AG04450 (cell line): ENCODE measurements at regions not wholly inside any gene's neighbourhood (a gene's known extent, or its start where the extent isn't known, plus 50 kb on each side); places are given as distances from the start of the nearest gene placed in this dataset.

Experiments
- CTCF ChIA-PET: fragments of 300-600, 350-600 bp; formaldehyde crosslinking; extraction: SDS; loops from one replicate; lab custom pipeline; 2022; ENCODE audit warnings: antibody characterized with exemption, inconsistent platforms; lab: Charles Lee
- POLR2A ChIA-PET: fragments of 350-600 bp; formaldehyde crosslinking; extraction: SDS; loops from one replicate; lab custom pipeline; 2021; ENCODE audit warnings: antibody characterized with exemption, inconsistent platforms; lab: Yijun Ruan, JAX
- DNase-seq: peaks from one replicate; pipeline ENCODE4 v3.0.0-alpha.2; 2011; ENCODE audit warnings: low read depth, low spot score
- H3K27ac ChIP-seq: one replicate; pipeline ENCODE4 v1.5.1; 2012; ENCODE audit warnings: low read depth, low read length, control low read depth
- H3K27me3 ChIP-seq: one replicate; pipeline ENCODE4 v1.6.0; 2012; ENCODE audit warnings: low read length; ENCODE audit not compliant: control insufficient read depth, insufficient read depth
- H3K4me3 ChIP-seq: 2 replicates; pipeline ENCODE4 v1.5.1; 2011; ENCODE audit warnings: mild to moderate bottlenecking, low read depth, low read length, control low read depth
- H3K9me3 ChIP-seq: 2 replicates; pipeline ENCODE4 v1.5.1; 2012; ENCODE audit warnings: low read length; ENCODE audit not compliant: control insufficient read depth, insufficient read depth
- CTCF ChIP-seq: IDR thresholded peaks from 2 replicates; pipeline ENCODE4 v1.5.1; 2011; ENCODE audit warnings: low read depth, low read length, control low read depth, inconsistent platforms

DNA sequence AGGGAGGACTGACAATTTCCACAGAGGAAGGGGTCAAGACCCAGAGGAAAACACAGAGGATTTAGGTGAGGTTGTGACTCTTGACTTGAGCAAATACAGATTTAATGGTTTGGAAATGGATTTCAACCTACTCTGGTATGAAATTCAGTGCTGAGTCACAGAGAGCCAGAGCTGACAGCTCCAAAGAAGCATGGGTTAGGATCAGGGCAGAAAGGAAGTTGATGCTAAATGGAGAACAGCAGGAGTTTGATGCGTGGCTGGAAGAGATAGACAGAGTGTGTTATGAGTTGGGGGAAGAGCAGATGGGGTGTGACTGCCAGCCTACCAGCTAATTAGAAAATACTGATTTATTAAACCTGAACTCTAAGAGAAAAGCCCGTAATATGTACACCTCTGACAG, 272.6 kb downstream of the FOXG1 start:
- Histone ChIP-seq H3K27me3 (no peaks in the 10 kb centered on the region), H3K4me3 (no peak overlapping the region), H3K9me3 (no peaks in the 10 kb centered on the region), H3K27ac (no peak overlapping the region)
- TF ChIP-seq CTCF: no peak
- CTCF ChIA-PET: interaction anchor here (2.7 kb wide), 1 partner anchor 22 kb away, joined by 8 read pairs; no protein-coding TSS in a partner anchor
- DNase-seq: no peak
- POLR2A ChIA-PET: no interaction called here

DNA sequence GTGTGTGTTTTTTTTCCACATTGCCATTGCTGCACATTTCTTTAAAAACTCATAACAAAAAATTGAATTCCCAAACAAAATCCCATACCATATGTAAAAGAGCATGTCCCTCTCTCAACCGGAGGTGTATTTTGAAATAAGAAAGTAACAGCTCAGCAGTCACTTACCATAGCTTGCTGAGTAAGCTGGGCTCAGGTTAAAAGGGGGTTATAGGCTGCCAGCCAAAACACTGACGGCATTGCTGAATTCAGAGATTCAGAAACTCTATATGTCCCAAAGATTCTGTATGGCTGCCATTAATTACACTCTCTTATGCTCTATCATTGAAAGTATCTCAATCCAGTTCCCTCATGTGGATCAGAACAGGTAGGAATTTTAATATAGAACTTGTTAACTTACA, 276.0 kb downstream of the FOXG1 start:
- no peak for TF ChIP-seq CTCF
- H3K27me3 ChIP-seq: no peaks in the 10 kb centered on the region
- no peak overlapping the region for H3K27ac ChIP-seq
- H3K9me3 ChIP-seq: no peaks in the 10 kb centered on the region
- ChIA-PET CTCF (no interaction called here), POLR2A (no interaction called here)
- H3K4me3 ChIP-seq: no peak overlapping the region
- DNase-seq: no peak

- H3K27me3 ChIP-seq: no peaks in the 10 kb centered on the region
- no peak for TF ChIP-seq CTCF
- no peak overlapping the region for H3K27ac ChIP-seq
- DNase-seq: no peak
- H3K9me3 ChIP-seq: no peaks in the 10 kb centered on the region
- ChIA-PET POLR2A (no interaction called here), CTCF (no interaction called here)
- no peak overlapping the region for H3K4me3 ChIP-seq
These were observed 277.1 kb downstream of the FOXG1 start for GRCh38 chr14:29043737-29044136.

DNA sequence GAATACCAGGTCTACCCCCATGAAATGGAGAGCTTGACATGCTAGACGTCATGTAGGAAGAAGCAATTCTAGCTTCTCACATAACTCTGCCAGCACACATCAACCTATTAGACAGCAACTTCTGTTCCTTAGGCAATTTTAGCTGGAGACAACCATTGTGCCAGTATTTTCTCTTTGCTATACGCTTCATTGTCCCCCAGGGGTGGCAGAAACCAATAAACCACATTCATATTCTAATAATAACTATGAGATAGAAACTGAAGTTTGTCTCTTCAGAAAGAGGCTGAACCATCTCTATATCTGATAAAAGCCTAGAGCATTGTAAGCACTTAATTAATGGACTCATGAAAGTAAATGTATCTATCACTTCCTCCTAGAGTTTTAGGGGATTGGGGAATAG, 278.6 kb downstream of the FOXG1 start:
- H3K27me3 ChIP-seq: no peaks in the 10 kb centered on the region
- DNase-seq: no peak
- no peak overlapping the region for H3K27ac ChIP-seq
- ChIA-PET POLR2A (no interaction called here), CTCF (no interaction called here)
- no peaks in the 10 kb centered on the region for H3K9me3 ChIP-seq
- no peak overlapping the region for H3K4me3 ChIP-seq
- TF ChIP-seq CTCF: no peak

- H3K27ac ChIP-seq: no peak overlapping the region
- H3K9me3 ChIP-seq: no peaks in the 10 kb centered on the region
- H3K27me3 ChIP-seq: no peaks in the 10 kb centered on the region
- ChIA-PET POLR2A (no interaction called here), CTCF (no interaction called here)
- no peak for DNase-seq
- no peak overlapping the region for H3K4me3 ChIP-seq
- TF ChIP-seq CTCF: no peak
These were observed 287.5 kb downstream of the FOXG1 start for GRCh38 chr14:29054119-29054518.
